ENCODE measurements at regions not wholly inside any gene's neighbourhood (a gene's known extent, or its start where the extent isn't known, plus 50 kb on each side); places are given as distances from the start of the nearest gene placed in this dataset.
"Not testable (repeated sequence)": the region's sequence is repeated elsewhere in the genome, so short reads cannot be mapped to it uniquely, and the experiment has no call there.

DNA sequence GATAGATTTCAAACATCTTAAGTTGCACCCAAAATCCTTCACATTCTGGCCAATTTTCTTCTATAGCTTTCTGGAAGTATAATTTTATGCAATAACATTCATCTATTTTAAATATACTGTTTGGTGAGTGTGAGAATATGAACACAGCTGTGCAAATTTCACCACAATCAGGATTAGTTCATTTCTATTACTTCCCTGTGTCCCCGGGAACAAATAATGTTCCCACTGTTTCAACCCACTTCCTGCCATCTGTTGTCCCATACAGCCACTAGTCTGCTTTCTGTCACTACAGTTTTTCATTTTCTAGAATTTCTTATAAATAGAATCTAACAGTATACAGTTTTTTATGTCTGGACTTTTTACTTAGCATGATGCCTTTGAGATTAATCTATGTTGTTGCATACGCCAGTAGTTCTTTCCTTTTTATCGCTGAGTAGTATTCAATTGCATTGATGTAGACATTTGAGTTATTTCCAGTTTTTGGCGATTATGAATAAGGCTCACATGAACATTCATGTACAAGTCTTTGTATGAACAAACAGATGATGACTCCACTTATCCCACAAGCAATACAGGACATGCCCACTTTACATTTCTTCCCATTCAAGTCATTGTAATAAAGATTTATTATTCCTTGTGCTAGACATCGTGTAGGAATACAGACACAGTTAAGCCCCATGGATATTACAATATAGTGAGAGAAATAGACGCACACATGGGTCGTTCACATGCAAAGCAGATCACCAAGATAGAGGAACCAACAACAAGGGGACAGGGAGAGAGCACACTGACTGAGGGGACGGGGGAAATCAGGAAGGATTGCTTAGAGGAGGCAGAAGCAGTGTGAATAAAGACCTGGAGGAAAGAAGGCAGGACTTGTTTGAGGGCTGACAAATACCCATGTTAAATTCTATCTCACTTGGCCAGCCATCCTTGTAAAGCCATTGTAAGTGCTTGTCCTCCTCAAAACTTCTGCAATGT is 72.9 kb upstream of the PAX8 start:
- intact Hi-C loops (cut with micrococcal nuclease): no loop called here
- ChIA-PET POLR2A (no interaction called here), CTCF (interaction anchor here (1.6 kb wide), 1 partner anchor 18 kb away, joined by 5 read pairs; no protein-coding TSS in a partner anchor)
- TF ChIP-seq, protein P1, sequence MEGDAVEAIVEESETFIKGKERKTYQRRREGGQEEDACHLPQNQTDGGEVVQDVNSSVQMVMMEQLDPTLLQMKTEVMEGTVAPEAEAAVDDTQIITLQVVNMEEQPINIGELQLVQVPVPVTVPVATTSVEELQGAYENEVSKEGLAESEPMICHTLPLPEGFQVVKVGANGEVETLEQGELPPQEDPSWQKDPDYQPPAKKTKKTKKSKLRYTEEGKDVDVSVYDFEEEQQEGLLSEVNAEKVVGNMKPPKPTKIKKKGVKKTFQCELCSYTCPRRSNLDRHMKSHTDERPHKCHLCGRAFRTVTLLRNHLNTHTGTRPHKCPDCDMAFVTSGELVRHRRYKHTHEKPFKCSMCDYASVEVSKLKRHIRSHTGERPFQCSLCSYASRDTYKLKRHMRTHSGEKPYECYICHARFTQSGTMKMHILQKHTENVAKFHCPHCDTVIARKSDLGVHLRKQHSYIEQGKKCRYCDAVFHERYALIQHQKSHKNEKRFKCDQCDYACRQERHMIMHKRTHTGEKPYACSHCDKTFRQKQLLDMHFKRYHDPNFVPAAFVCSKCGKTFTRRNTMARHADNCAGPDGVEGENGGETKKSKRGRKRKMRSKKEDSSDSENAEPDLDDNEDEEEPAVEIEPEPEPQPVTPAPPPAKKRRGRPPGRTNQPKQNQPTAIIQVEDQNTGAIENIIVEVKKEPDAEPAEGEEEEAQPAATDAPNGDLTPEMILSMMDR (IDR thresholded peaks at IDR 0.05; ENCODE audit: unreplicated experiment): no peak
- H3K9me3 Mint-ChIP-seq (ENCODE audit: unreplicated experiment): no peaks in the 10 kb centered on the region
- BruUV-seq (replicated peaks): no TSS peak
- no peak overlapping the region for H3K27ac Mint-ChIP-seq (ENCODE audit: low read depth, unreplicated experiment)
- no peak overlapping the region for H3K4me3 Mint-ChIP-seq (ENCODE audit: unreplicated experiment)
- peaks cover 4% of the 10 kb centered on the region for H3K4me1 Mint-ChIP-seq (ENCODE audit: insufficient read depth, unreplicated experiment)
- H3K36me3 Mint-ChIP-seq (ENCODE audit: insufficient read depth, unreplicated experiment): no peaks in the 10 kb centered on the region
- DNase-seq (ENCODE audit: unreplicated experiment): no peak
- no peaks in the 10 kb centered on the region for H3K27me3 Mint-ChIP-seq (ENCODE audit: insufficient read depth, unreplicated experiment)

DNA sequence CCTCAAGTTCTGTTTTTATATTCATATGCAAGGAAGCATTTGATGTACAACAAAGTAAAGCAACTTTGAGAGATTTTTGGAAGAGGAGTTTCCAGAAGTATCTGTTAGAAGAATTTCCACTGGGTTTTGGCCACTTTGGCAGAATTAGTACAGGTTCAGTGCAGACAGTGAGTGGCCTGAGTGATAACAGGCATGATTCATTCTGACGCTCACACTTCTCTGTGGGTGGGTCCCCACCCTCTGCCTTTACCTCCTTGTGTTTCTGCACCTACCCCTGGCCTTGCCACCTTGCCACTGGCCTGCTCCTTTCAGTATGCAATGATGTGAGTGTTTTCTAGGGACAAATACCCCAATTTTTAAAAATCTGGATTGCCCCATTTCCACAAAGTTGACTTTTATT is 65.1 kb upstream of the PAX8 start:
- H3K9me3 Mint-ChIP-seq (ENCODE audit: unreplicated experiment); intact Hi-C loops (cut with micrococcal nuclease); H3K27me3 Mint-ChIP-seq (ENCODE audit: insufficient read depth, unreplicated experiment); DNase-seq (ENCODE audit: unreplicated experiment); POLR2A ChIA-PET; H3K36me3 Mint-ChIP-seq (ENCODE audit: insufficient read depth, unreplicated experiment); H3K4me1 Mint-ChIP-seq (ENCODE audit: insufficient read depth, unreplicated experiment); CTCF ChIA-PET; H3K4me3 Mint-ChIP-seq (ENCODE audit: unreplicated experiment); BruUV-seq (replicated peaks); H3K27ac Mint-ChIP-seq (ENCODE audit: low read depth, unreplicated experiment): not testable (repeated sequence)

DNA sequence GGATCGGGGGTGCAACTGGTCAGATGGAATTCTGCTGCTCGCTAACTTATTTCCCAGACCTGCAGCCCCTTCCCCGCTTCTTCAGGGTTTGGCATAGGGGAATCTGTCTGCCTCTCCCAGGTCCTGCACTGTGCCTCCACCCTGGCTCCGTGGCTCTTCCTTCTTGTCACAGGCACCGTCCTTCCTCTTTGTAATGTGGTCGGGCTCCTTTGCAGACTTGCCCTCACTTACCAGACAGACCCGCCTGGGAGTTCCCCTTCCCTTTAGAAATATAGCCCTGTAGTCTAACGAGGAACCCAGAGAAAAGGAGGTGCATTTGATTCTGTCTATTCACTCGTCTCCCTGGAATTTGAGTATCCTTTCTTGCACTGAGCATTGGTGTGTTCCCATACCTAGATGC is 63.9 kb upstream of the PAX8 start:
- no TSS peak for BruUV-seq (replicated peaks)
- Mint-ChIP-seq H3K36me3 (ENCODE audit: insufficient read depth, unreplicated experiment) (no peaks in the 10 kb centered on the region), H3K4me1 (ENCODE audit: insufficient read depth, unreplicated experiment) (peaks cover 7% of the 10 kb centered on the region), H3K27ac (ENCODE audit: low read depth, unreplicated experiment) (no peak overlapping the region), H3K9me3 (ENCODE audit: unreplicated experiment) (no peaks in the 10 kb centered on the region), H3K4me3 (ENCODE audit: unreplicated experiment) (no peak overlapping the region), H3K27me3 (ENCODE audit: insufficient read depth, unreplicated experiment) (no peaks in the 10 kb centered on the region)
- intact Hi-C loops (cut with micrococcal nuclease): no loop called here
- TF ChIP-seq, protein P1 (IDR thresholded peaks at IDR 0.05; ENCODE audit: unreplicated experiment): no peak
- no peak for DNase-seq (ENCODE audit: unreplicated experiment)
- CTCF ChIA-PET: no interaction called here
- POLR2A ChIA-PET: no interaction called here

DNA sequence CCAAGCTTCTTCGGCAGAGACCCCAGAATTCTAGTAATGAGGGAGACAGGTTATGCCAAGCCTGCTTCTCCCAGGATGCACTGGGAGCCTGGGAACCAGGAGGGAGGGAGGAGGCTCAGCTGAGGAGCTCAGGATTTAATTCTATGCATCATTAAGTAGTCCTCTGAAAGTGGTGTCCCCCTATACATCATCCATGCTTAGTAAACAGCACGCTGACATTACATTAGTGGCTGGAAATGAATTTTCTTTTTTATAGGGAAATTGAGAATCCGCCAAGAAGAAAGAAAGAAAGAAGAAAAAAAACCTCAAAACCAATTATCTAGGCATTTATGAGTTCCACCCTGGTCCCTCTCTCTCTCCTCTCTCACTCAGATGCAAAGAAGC is 63.1 kb upstream of the PAX8 start:
- intact Hi-C loops (cut with micrococcal nuclease); H3K9me3 Mint-ChIP-seq (ENCODE audit: unreplicated experiment); H3K4me1 Mint-ChIP-seq (ENCODE audit: insufficient read depth, unreplicated experiment); H3K36me3 Mint-ChIP-seq (ENCODE audit: insufficient read depth, unreplicated experiment); H3K4me3 Mint-ChIP-seq (ENCODE audit: unreplicated experiment); H3K27ac Mint-ChIP-seq (ENCODE audit: low read depth, unreplicated experiment); DNase-seq (ENCODE audit: unreplicated experiment); H3K27me3 Mint-ChIP-seq (ENCODE audit: insufficient read depth, unreplicated experiment); BruUV-seq (replicated peaks): not testable (repeated sequence)
- ChIA-PET POLR2A (interaction anchor here (0.6 kb wide), 1 partner anchor 72 kb away, joined by 3 read pairs; no protein-coding TSS in a partner anchor), CTCF (interaction anchor here (0.8 to 0.9 kb wide), 2 partner anchors 28 to 48 kb away, joined by 4 to 5 read pairs; no protein-coding TSS in a partner anchor)

DNA sequence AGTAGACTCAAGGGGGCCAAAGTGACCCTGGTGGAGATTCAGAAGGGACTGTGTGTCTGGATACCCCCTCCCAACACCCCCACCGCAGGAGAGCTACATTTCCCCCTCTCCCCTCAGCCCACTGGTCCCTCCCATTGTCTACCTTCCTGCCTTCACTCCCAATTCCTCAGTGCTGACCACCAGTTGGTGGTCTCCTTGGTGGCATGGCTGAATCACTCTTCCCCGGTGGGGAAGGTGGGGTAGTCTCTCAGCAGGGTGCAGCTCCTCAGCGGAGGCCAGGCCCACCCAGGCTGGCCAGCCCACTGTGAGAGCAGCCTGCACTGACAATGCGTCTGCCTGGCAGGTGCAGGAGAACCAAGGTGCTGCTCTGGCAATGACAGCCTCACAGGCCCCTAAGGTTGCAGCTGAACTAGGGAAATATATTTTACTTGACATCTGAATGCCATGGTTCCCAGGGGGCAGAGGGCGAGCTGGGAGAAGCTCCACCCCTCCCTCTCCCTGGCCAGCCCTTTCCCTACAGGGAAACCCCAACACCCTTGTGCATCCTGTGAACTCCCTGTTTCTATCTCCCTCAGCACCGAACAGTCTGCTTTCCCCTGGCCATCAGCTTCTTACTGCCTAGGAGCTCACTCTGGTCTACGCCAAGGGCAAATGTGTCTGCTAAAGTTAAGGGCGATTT is 62.6 kb upstream of the PAX8 start:
- H3K27me3 Mint-ChIP-seq (ENCODE audit: insufficient read depth, unreplicated experiment): no peaks in the 10 kb centered on the region
- H3K27ac Mint-ChIP-seq (ENCODE audit: low read depth, unreplicated experiment): no peak overlapping the region
- DNase-seq (ENCODE audit: unreplicated experiment): no peak
- ChIA-PET POLR2A (no interaction called here), CTCF (interaction anchor here (0.7 to 0.9 kb wide), 3 partner anchors 29 to 67 kb away, joined by 3 to 5 read pairs (median 4); no protein-coding TSS in a partner anchor)
- H3K36me3 Mint-ChIP-seq (ENCODE audit: insufficient read depth, unreplicated experiment): no peaks in the 10 kb centered on the region
- TF ChIP-seq, protein P1 (IDR thresholded peaks at IDR 0.05; ENCODE audit: unreplicated experiment): no peak
- peaks cover 9% of the 10 kb centered on the region for H3K4me1 Mint-ChIP-seq (ENCODE audit: insufficient read depth, unreplicated experiment)
- no peaks in the 10 kb centered on the region for H3K9me3 Mint-ChIP-seq (ENCODE audit: unreplicated experiment)
- intact Hi-C loops (cut with micrococcal nuclease): no loop called here
- no TSS peak for BruUV-seq (replicated peaks)
- H3K4me3 Mint-ChIP-seq (ENCODE audit: unreplicated experiment): no peak overlapping the region
